Ovary (tissue), 7 donors: ENCODE measurements at regions not wholly inside any gene's neighbourhood (a gene's known extent, or its start where the extent isn't known, plus 50 kb on each side); places are given as distances from the start of the nearest gene placed in this dataset.

Experiments used
- DNase-seq, 5 donors: peaks; one replicate each; pipeline ENCODE4 v3.0.0-alpha.2; 2019 to 2020
- H3K27ac ChIP-seq, 2 donors: fragments of 200-600 bp; one replicate each; pipeline versions ENCODE4 v1.5.1 to v1.8.0; 2019 to 2022
- H3K27me3 ChIP-seq: fragments of 200-600 bp; one replicate; pipeline ENCODE4 v1.8.0; 2022
- H3K36me3 ChIP-seq: fragments of 200-600 bp; sonication (generic); one replicate; pipeline ENCODE4 v1.5.1; 2019
- H3K4me1 ChIP-seq: one replicate; pipeline ENCODE4 v1.8.1; 2013; ENCODE audit warnings: mild to moderate bottlenecking, moderate library complexity; ENCODE audit not compliant: insufficient read depth
- H3K4me3 ChIP-seq: fragments of 200-600 bp; sonication (generic); one replicate; pipeline ENCODE4 v1.5.1; 2017
- H3K9me3 ChIP-seq, 2 donors: fragments of 200-600 bp in 1 of 2; sonication (generic) in 1 of 2; one replicate each; pipeline versions ENCODE4 v1.5.1 to v1.8.1; 2013 to 2019; ENCODE audit warnings: mild to moderate bottlenecking in 1 of 2, moderate library complexity in 1 of 2
- CTCF ChIP-seq, 3 donors: fragments of 450-650 bp in 2 of 3; fragments of 200-600 bp in 1 of 3; IDR thresholded peaks; one replicate each; pipeline versions ENCODE4 v1.5.1 to v1.8.0; 2016 to 2022; ENCODE audit warnings: antibody characterized with exemption in 3 of 3, mild to moderate bottlenecking in 1 of 3
- EP300 ChIP-seq: sonication (generic); formaldehyde crosslinking; IDR thresholded peaks from one replicate; pipeline ENCODE4 v1.6.1; 2017; ENCODE audit warnings: antibody characterized with exemption
- POLR2A ChIP-seq: fragments of 450-650 bp; IDR thresholded peaks from one replicate; pipeline ENCODE4 v1.6.1; 2017; ENCODE audit warnings: antibody characterized with exemption, mild to moderate bottlenecking, moderate library complexity
- WGBS, 3 donors: extraction: QIAGEN DNeasy Blood & Tissue Kit in 1 of 3; methylation state at CpG; one replicate each; pipeline versions ENCODE4 v1.1.5 to v1.1.7; 2013 to 2017; 5-methylcytosine and 5-hydroxymethylcytosine counted together
- intact Hi-C, 4 donors: fragments of 100-400 bp; cut with DNase I; formaldehyde crosslinking; loops; one replicate each; pipeline versions ENCODE4 v1.11.0 to v1.15.1; 2022 to 2023
- donor health status: DM: no; HTN: no; CAD: no; lungs with moderate emphysema.
- donor health status: DM: no; HTN: no; CAD: no.
- donor health status: Bipolar disorder and iron deficiency.
- donor health status: DM: no; HTN: no; CAD: no.
- donor health status: DM: yes; HTN: yes; CAD: no.

GRCh38 chr6:169141671-169142537 is 111.7 kb downstream of the THBS2 start:
- 34 to 45% (median 37%) methylated on average over 18 of the region's 18 CpGs for WGBS, 3 donors
- intact Hi-C loops: loop anchor here in 2 of 4 donors (5.0 kb wide), 2 partner anchors 65 to 340 kb away; no protein-coding TSS in a partner anchor
- Histone ChIP-seq H3K36me3 (no peaks in the 10 kb centered on the region), H3K4me3 (no peak overlapping the region), H3K27ac (no peak overlapping the region), H3K4me1 (peaks cover 24% of the 10 kb centered on the region), H3K27me3 (no peaks in the 10 kb centered on the region), H3K9me3 (no peaks in the 10 kb centered on the region)
- no peak for TF ChIP-seq CTCF (IDR thresholded peaks at IDR 0.05)
- no peak for TF ChIP-seq EP300
- TF ChIP-seq POLR2A: no peak
- no peak for DNase-seq

- H3K36me3 ChIP-seq: no peaks in the 10 kb centered on the region
- peaks cover 16% of the 10 kb centered on the region for H3K4me1 ChIP-seq
- H3K27ac ChIP-seq: no peak overlapping the region
- intact Hi-C loops: loop anchor here in 2 of 4 donors (5.0 kb wide), 2 partner anchors 64 to 341 kb away; no protein-coding TSS in a partner anchor
- H3K9me3 ChIP-seq: no peaks in the 10 kb centered on the region
- no peaks in the 10 kb centered on the region for H3K27me3 ChIP-seq
- DNase-seq: no peak
- TF ChIP-seq CTCF (IDR thresholded peaks at IDR 0.05) (no peak), EP300 (no peak), POLR2A (no peak)
- no peak overlapping the region for H3K4me3 ChIP-seq
- WGBS, 3 donors: 75 to 89% (median 87%) methylated on average over 11 of the region's 11 CpGs
Measured at GRCh38 chr6:169140986-169141495, 112.6 kb downstream of the THBS2 start.

- H3K4me3 ChIP-seq: no peak overlapping the region
- no peak for DNase-seq
- no peak overlapping the region for H3K27ac ChIP-seq
- 92 to 94% (median 93%) methylated on average over 50 of the region's 50 CpGs for WGBS, 3 donors
- H3K4me1 ChIP-seq: peaks cover 13% of the 10 kb centered on the region
- TF ChIP-seq CTCF (IDR thresholded peaks at IDR 0.05): no peak
- no peaks in the 10 kb centered on the region for H3K9me3 ChIP-seq
- intact Hi-C loops: no loop called here
- no peaks in the 10 kb centered on the region for H3K27me3 ChIP-seq
- H3K36me3 ChIP-seq: no peaks in the 10 kb centered on the region
Measured at GRCh38 chr6:169139179-169139971, 114.3 kb downstream of the THBS2 start.

GRCh38 chr6:169132352-169132940 is 121.2 kb downstream of the THBS2 start:
- 77 to 87% (median 84%) methylated on average over 3 of the region's 3 CpGs for whole genome bisulfite sequencing, 3 donors
- TF ChIP-seq CTCF (IDR thresholded peaks at IDR 0.05): no peak
- no peak for TF ChIP-seq POLR2A
- TF ChIP-seq EP300: no peak
- intact Hi-C loops: no loop called here
- DNase-seq: no peak
- no peaks in the 10 kb centered on the region for H3K27me3 ChIP-seq
- H3K36me3 ChIP-seq: no peaks in the 10 kb centered on the region
- H3K4me1 ChIP-seq: no peaks in the 10 kb centered on the region
- H3K4me3 ChIP-seq: no peak overlapping the region
- H3K9me3 ChIP-seq: no peaks in the 10 kb centered on the region
- no peak overlapping the region for H3K27ac ChIP-seq
